Astrocyte (in vitro differentiated cells and primary cell): ENCODE measurements at regions not wholly inside any gene's neighbourhood (a gene's known extent, or its start where the extent isn't known, plus 50 kb on each side); places are given as distances from the start of the nearest gene placed in this dataset.

Source experiments
- DNase-seq: peaks from one replicate; pipeline ENCODE4 v3.0.0-alpha.2; 2010; ENCODE audit warnings: low read depth
- FAIRE-seq: peaks from 2 replicates; lab custom pipeline; 2011; peaks lifted over from hg19 to GRCh38; lab: Jason Lieb, UNC
- H2AFZ ChIP-seq: 2 replicates; pipeline ENCODE4 v1.6.0; 2012; ENCODE audit warnings: low read depth, low read length, inconsistent platforms
- H3K27ac ChIP-seq: 2 replicates; pipeline ENCODE4 v1.5.1; 2011; ENCODE audit warnings: low read depth, low read length, inconsistent platforms
- H3K27me3 ChIP-seq: 2 replicates; pipeline ENCODE4 v1.6.0; 2011; ENCODE audit warnings: low read length, inconsistent platforms; ENCODE audit not compliant: insufficient read depth
- H3K36me3 ChIP-seq: 2 replicates; pipeline ENCODE4 v1.5.1; 2011; ENCODE audit warnings: low read length, inconsistent platforms; ENCODE audit not compliant: insufficient read depth
- H3K4me1 ChIP-seq: 2 replicates; pipeline ENCODE4 v1.5.1; 2011; ENCODE audit warnings: low read length, inconsistent platforms; ENCODE audit not compliant: insufficient read depth
- H3K4me2 ChIP-seq: 2 replicates; pipeline ENCODE4 v1.6.0; 2012; ENCODE audit warnings: low read length, inconsistent platforms
- H3K4me3 ChIP-seq: 2 replicates; pipeline ENCODE4 v1.5.1; 2011; ENCODE audit warnings: low read depth, mild to moderate bottlenecking, low read length, inconsistent platforms; ENCODE audit not compliant: insufficient read depth
- H3K79me2 ChIP-seq: 2 replicates; pipeline ENCODE4 v1.6.0; 2012; ENCODE audit warnings: mild to moderate bottlenecking, low read length, inconsistent platforms; ENCODE audit not compliant: insufficient read depth
- H3K9ac ChIP-seq: 2 replicates; pipeline ENCODE4 v1.6.0; 2012; ENCODE audit warnings: mild to moderate bottlenecking, low read length, inconsistent platforms
- H3K9me3 ChIP-seq: 2 replicates; pipeline ENCODE4 v1.5.1; 2012; ENCODE audit warnings: low read depth, mild to moderate bottlenecking, low read length, inconsistent platforms; ENCODE audit not compliant: insufficient read depth
- H4K20me1 ChIP-seq: 2 replicates; pipeline ENCODE4 v1.6.0; 2012; ENCODE audit warnings: low read length, inconsistent platforms; ENCODE audit not compliant: insufficient read depth
- H3K27ac Mint-ChIP-seq: one replicate; pipeline ENCODE4 v1.8.0; 2021; ENCODE audit warnings: mild to moderate bottlenecking, mixed read lengths; ENCODE audit not compliant: unreplicated experiment
- H3K27me3 Mint-ChIP-seq: one replicate; pipeline ENCODE4 v1.8.0; 2021; ENCODE audit warnings: low read depth, mixed read lengths; ENCODE audit not compliant: unreplicated experiment
- H3K36me3 Mint-ChIP-seq: one replicate; pipeline ENCODE4 v1.8.0; 2021; ENCODE audit warnings: low read depth, mixed read lengths; ENCODE audit not compliant: unreplicated experiment
- H3K4me1 Mint-ChIP-seq: one replicate; pipeline ENCODE4 v1.8.0; 2021; ENCODE audit warnings: low read depth, mixed read lengths; ENCODE audit not compliant: unreplicated experiment
- H3K4me3 Mint-ChIP-seq: one replicate; pipeline ENCODE4 v1.8.0; 2021; ENCODE audit warnings: mild to moderate bottlenecking, moderate library complexity, mixed read lengths; ENCODE audit not compliant: unreplicated experiment
- H3K9me3 Mint-ChIP-seq: one replicate; pipeline ENCODE4 v1.8.0; 2021; ENCODE audit warnings: mild to moderate bottlenecking, mixed read lengths; ENCODE audit not compliant: unreplicated experiment
- CTCF ChIP-seq: IDR thresholded peaks from 2 replicates; pipeline ENCODE4 v1.5.1; 2011; ENCODE audit warnings: low read depth, mild to moderate bottlenecking, inconsistent platforms, low read length, moderate library complexity; ENCODE audit not compliant: insufficient read depth
- EZH2 ChIP-seq: IDR thresholded peaks from 2 replicates; pipeline ENCODE4 v1.6.1; 2012; ENCODE audit warnings: mild to moderate bottlenecking, low read length, inconsistent platforms; ENCODE audit not compliant: insufficient read depth

DNA sequence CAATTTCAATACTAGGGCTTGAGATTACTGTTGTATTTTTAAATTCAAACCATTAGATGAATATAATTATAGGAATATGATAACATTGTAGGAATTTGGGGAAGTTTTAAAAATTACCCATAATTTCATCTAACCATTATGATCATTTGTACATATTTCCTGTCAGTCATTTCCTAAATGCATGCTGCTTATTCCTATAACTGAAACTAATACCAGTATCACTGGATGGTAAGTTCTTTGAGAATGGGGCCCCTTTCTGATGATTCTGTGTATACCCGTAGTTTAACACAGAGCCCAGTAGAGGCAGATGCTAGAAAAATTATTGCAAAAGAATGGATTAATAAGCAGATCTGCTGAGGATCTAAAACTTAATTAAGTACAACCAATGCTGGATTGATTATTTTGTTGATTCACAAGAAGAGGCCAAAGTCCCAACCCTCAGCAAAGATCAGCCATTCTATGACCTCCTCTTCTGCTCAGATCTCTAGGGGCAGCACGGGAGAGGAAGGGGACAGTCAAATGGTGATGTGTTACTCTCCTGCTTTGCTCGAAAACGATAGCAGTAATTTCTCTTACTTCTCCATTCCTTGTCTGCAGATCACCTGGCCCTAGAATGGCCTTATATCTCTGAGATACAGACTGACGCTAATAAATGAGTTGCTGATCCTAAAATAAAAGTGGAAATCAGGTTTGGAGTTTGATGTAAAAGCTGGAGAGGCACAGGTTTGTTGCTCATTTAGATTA lies 69.5 kb upstream of the PELI1 start:
- no peaks in the 10 kb centered on the region for H3K36me3 ChIP-seq
- H3K9me3 ChIP-seq, result no peaks in the 10 kb centered on the region
- no peaks in the 10 kb centered on the region for H3K27me3 Mint-ChIP-seq
- DNase-seq, result no peak
- peaks cover 15% of the 10 kb centered on the region for H3K27me3 ChIP-seq
- no peak overlapping the region for H3K4me3 Mint-ChIP-seq
- H4K20me1 ChIP-seq, result no peaks in the 10 kb centered on the region
- H3K27ac Mint-ChIP-seq, result peak overlapping the region; percentile 88
- H3K4me1 Mint-ChIP-seq, result peaks cover 21% of the 10 kb centered on the region
- no peak overlapping the region for H2AFZ ChIP-seq
- no peak overlapping the region for H3K4me2 ChIP-seq
- H3K36me3 Mint-ChIP-seq, result no peaks in the 10 kb centered on the region
- H3K79me2 ChIP-seq, result no peaks in the 10 kb centered on the region
- no peak for TF ChIP-seq EZH2
- TF ChIP-seq CTCF, result peak; percentile 2
- H3K9ac ChIP-seq, result no peak overlapping the region
- FAIRE-seq, result no peak
- H3K4me1 ChIP-seq, result peaks cover 22% of the 10 kb centered on the region
- no peak overlapping the region for H3K4me3 ChIP-seq
- no peaks in the 10 kb centered on the region for H3K9me3 Mint-ChIP-seq
- peak overlapping the region; percentile 55 for H3K27ac ChIP-seq

DNA sequence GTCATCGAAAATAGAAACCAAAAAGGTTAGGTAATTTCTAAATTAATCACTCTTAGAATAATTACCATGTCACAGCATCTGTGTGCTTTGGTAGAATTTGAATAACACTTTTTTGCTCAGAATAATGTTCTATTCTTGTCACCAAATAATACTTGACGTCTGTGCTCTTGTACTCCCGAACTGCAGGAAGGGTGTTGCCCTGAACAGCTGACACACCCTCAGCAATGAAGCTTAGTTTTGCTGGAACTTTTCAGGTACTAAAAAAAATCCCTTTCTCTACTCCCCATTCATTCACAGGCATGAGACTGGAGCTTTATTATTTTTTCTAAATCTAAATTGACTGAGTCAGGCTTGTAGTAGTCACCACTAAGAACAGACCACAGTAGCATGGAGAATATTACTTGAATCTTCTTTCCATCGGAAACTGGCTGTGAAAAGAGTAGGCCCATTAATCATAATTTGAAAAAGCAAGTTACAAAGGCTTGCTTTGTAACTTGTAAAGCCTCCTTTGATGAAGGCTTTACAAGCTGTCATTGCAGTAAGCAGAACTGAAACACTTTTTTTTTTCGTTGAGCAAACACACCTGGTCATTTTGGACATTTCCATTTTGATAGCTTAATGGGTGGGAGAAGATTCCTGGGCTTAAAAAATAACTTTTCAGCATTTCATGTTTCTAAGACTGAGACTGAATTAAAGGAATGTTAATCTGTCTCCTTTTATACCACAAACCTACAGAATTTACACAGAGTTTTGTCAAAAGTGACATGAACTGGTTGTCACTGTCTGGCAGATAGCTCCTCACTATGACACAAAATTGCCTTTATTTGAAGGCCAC lies 70.3 kb upstream of the PELI1 start:
- H3K27me3 ChIP-seq, result peaks cover 12% of the 10 kb centered on the region
- H3K79me2 ChIP-seq, result no peaks in the 10 kb centered on the region
- no peak overlapping the region for H2AFZ ChIP-seq
- H3K9me3 Mint-ChIP-seq, result no peaks in the 10 kb centered on the region
- no peaks in the 10 kb centered on the region for H3K9me3 ChIP-seq
- peak; percentile 64 for DNase-seq
- H3K4me3 Mint-ChIP-seq, result no peak overlapping the region
- H3K4me2 ChIP-seq, result no peak overlapping the region
- no peak overlapping the region for H3K4me3 ChIP-seq
- TF ChIP-seq CTCF (no peak), EZH2 (no peak)
- H3K27ac ChIP-seq, result no peak overlapping the region
- H3K4me1 Mint-ChIP-seq, result peaks cover 21% of the 10 kb centered on the region
- no peaks in the 10 kb centered on the region for H4K20me1 ChIP-seq
- H3K36me3 ChIP-seq, result no peaks in the 10 kb centered on the region
- FAIRE-seq, result no peak
- no peaks in the 10 kb centered on the region for H3K36me3 Mint-ChIP-seq
- no peaks in the 10 kb centered on the region for H3K27me3 Mint-ChIP-seq
- H3K9ac ChIP-seq, result no peak overlapping the region
- H3K27ac Mint-ChIP-seq, result peak overlapping the region; percentile 77
- peaks cover 22% of the 10 kb centered on the region for H3K4me1 ChIP-seq
